C4-2B (cell line): ENCODE measurements at regions not wholly inside any gene's neighbourhood (a gene's known extent, or its start where the extent isn't known, plus 50 kb on each side); places are given as distances from the start of the nearest gene placed in this dataset.

Source experiments
- ZFX ChIP-seq: fragments of 450-650 bp; IDR thresholded peaks from 2 replicates; pipeline ENCODE4 v1.6.1; 2017
- TF ChIP-seq, protein P1 (sequence below): fragments of 450-650 bp; conservative IDR thresholded peaks from 2 replicates; pipeline ENCODE4 v1.5.1; 2017; ENCODE audit warnings: mild to moderate bottlenecking

DNA sequence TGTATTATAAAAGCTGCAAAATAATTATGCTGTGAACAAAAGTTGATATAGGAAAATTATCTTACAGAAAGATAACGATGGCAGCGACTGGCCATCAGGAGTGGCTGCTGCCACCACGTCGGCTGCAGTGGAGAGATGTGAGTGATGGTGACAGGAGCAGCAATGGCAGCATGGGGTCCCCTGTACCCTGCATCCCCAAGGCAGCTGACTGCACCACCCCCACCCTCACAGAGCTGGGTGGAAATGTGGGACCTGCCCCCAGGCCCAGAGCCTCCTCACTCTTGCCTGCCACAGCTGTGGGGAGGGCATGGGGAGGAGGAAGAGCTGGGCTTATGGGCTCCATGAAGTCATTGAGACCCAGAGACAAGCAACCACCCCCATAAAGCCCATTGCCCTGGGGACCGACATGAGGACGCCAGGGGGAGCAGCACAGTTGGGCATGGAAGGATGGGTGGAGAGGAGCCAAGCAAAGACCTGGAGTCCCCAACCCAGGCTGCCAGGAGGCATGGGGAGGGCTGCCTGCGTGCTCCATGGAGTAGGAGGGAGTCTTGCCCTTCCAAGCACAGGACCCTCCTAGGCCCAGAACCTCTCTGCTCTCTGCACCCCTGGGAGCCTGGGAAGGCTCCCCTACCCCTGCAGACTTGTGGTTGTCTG is 1090.5 kb downstream of the PCDH18 start:
- TF ChIP-seq, protein P1, sequence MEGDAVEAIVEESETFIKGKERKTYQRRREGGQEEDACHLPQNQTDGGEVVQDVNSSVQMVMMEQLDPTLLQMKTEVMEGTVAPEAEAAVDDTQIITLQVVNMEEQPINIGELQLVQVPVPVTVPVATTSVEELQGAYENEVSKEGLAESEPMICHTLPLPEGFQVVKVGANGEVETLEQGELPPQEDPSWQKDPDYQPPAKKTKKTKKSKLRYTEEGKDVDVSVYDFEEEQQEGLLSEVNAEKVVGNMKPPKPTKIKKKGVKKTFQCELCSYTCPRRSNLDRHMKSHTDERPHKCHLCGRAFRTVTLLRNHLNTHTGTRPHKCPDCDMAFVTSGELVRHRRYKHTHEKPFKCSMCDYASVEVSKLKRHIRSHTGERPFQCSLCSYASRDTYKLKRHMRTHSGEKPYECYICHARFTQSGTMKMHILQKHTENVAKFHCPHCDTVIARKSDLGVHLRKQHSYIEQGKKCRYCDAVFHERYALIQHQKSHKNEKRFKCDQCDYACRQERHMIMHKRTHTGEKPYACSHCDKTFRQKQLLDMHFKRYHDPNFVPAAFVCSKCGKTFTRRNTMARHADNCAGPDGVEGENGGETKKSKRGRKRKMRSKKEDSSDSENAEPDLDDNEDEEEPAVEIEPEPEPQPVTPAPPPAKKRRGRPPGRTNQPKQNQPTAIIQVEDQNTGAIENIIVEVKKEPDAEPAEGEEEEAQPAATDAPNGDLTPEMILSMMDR: no peak
- TF ChIP-seq ZFX: no peak
